GM12872 (cell line): ENCODE measurements at regions not wholly inside any gene's neighbourhood (a gene's known extent, or its start where the extent isn't known, plus 50 kb on each side); places are given as distances from the start of the nearest gene placed in this dataset.

ENCODE experiments used
- CTCF ChIP-seq: IDR thresholded peaks from 3 replicates; pipeline ENCODE4 v1.5.1; 2011; ENCODE audit warnings: low read depth, mild to moderate bottlenecking, low read length, moderate library complexity; ENCODE audit not compliant: insufficient read depth

- no peak for TF ChIP-seq CTCF
Measured at GRCh38 chr6:170107606-170108222, 183.2 kb downstream of the DLL1 start.

GRCh38 chr6:170106906-170107525 lies 183.9 kb downstream of the DLL1 start:
- TF ChIP-seq CTCF, result no peak

- no peak for TF ChIP-seq CTCF
Measured at GRCh38 chr6:170102582-170103481, 188.0 kb downstream of the DLL1 start.

GRCh38 chr6:170102038-170102437 lies 188.8 kb downstream of the DLL1 start:
- TF ChIP-seq CTCF, result no peak

GRCh38 chr6:170101281-170102035 lies 189.4 kb downstream of the DLL1 start:
- no peak for TF ChIP-seq CTCF

GRCh38 chr6:170100046-170100445 lies 190.8 kb downstream of the DLL1 start:
- TF ChIP-seq CTCF, result no peak

- no peak for TF ChIP-seq CTCF
Measured at GRCh38 chr6:170099387-170099786, 191.5 kb downstream of the DLL1 start.
